HCT116 (cell line): ENCODE measurements at regions not wholly inside any gene's neighbourhood (a gene's known extent, or its start where the extent isn't known, plus 50 kb on each side); places are given as distances from the start of the nearest gene placed in this dataset.

Experiments used
- ATAC-seq: fragments of 200-7000 bp; cut with Tn5 transposase; 2 replicates; pipeline ENCODE4 v1.9.1; 2020; ENCODE audit warnings: mild to moderate bottlenecking, moderate library complexity
- BruUV-seq: library from RNA; stranded (reverse); fragments of 400-500 nt; replicated peaks from 2 replicates; lab custom pipeline; 2021; lab: Mats Ljungman, UMichigan
- CTCF ChIA-PET: fragments of 300-600 bp; sonication (Branson Sonifier 250); formaldehyde crosslinking; loops from one replicate; lab custom pipeline; 2021; ENCODE audit warnings: antibody characterized with exemption; lab: Charles Lee
- POLR2A ChIA-PET: fragments of 300-600, 350-600 bp; sonication (Branson Sonifier 250); formaldehyde crosslinking; loops from one replicate; lab custom pipeline; 2021; ENCODE audit warnings: antibody characterized with exemption; lab: Charles Lee
- RAD21 ChIA-PET, 2 experiments: fragments of 300-600 bp; sonication (Branson Sonifier 250); formaldehyde crosslinking; loops; one replicate each; lab custom pipeline; 2023; ENCODE audit warnings: low total read pairs in 2 of 2; ENCODE audit not compliant: uncharacterized antibody in 2 of 2, unreplicated experiment in 2 of 2, low non-redundant PET in 1 of 2; lab: Charles Lee
- DNase-seq: peaks from one replicate; pipeline ENCODE4 v3.0.0-alpha.2; 2010; ENCODE audit warnings: low read depth, low spot score
- H2AFZ ChIP-seq: fragments of 200-600 bp; shearing (Covaris generic), sonication (generic); 2 replicates; pipeline ENCODE4 v1.6.1; 2017; ENCODE audit warnings: low read depth, mixed run types, mixed read lengths, antibody characterized with exemption, low read length; ENCODE audit not compliant: poor library complexity, severe bottlenecking
- H3K27ac ChIP-seq: 2 replicates; pipeline ENCODE4 v1.5.1; 2012; ENCODE audit warnings: low read depth, low read length
- H3K27me3 ChIP-seq: fragments of 200-600 bp; sonication (generic); 2 replicates; pipeline ENCODE4 v1.6.1; 2016; ENCODE audit warnings: mixed run types, low read length, mixed read lengths; ENCODE audit not compliant: insufficient read depth
- H3K36me3 ChIP-seq, 2 experiments: fragments of 200-500 bp in 1 of 2; fragments of 200-600 bp in 1 of 2; sonication (Bioruptor generic) in 1 of 2; sonication (generic) in 1 of 2; 2 replicates each; pipeline versions ENCODE4 v1.5.1 to v1.6.1; 2014 to 2016; ENCODE audit warnings: low read length in 2 of 2, inconsistent platforms in 1 of 2, mixed read lengths in 1 of 2, mixed run types in 1 of 2; ENCODE audit not compliant: insufficient read depth in 2 of 2, control insufficient read depth in 1 of 2
- H3K4me1 ChIP-seq, 2 experiments: fragments of 200-600 bp in 1 of 2; sonication (generic) in 1 of 2; 2 replicates each; pipeline versions ENCODE4 v1.5.1 to v1.6.1; 2012 to 2017; ENCODE audit warnings: low read length in 2 of 2, inconsistent platforms in 1 of 2, mild to moderate bottlenecking in 1 of 2, mixed read lengths in 1 of 2, mixed run types in 1 of 2, moderate library complexity in 1 of 2; ENCODE audit not compliant: insufficient read depth in 2 of 2, control insufficient read depth in 1 of 2
- H3K4me2 ChIP-seq: fragments of 200-600 bp; sonication (generic); 2 replicates; pipeline ENCODE4 v1.6.1; 2017; ENCODE audit warnings: mixed run types, low read length, mixed read lengths
- H3K4me3 ChIP-seq, 2 experiments: fragments of 200-600 bp in 1 of 2; sonication (generic) in 1 of 2; replicated peaks in 1 of 2; 2 replicates each; pipeline ENCODE4 v1.5.1; 2011 to 2016; ENCODE audit warnings: low read length in 2 of 2, control low read depth in 1 of 2, low read depth in 1 of 2, mild to moderate bottlenecking in 1 of 2, mixed read lengths in 1 of 2, mixed run types in 1 of 2
- H3K79me2 ChIP-seq: fragments of 200-600 bp; sonication (generic); 2 replicates; pipeline ENCODE4 v1.6.1; 2017; ENCODE audit warnings: mild to moderate bottlenecking, mixed run types, low read length, moderate library complexity, mixed read lengths; ENCODE audit not compliant: insufficient read depth
- H3K9ac ChIP-seq: fragments of 200-600 bp; sonication (generic); 2 replicates; pipeline ENCODE4 v1.6.1; 2016; ENCODE audit warnings: low read length, mixed read lengths
- H3K9me2 ChIP-seq: fragments of 200-600 bp; sonication (generic), shearing (Covaris generic); 2 replicates; pipeline ENCODE4 v1.6.1; 2017; ENCODE audit warnings: mixed run types, mild to moderate bottlenecking, moderate library complexity; ENCODE audit not compliant: insufficient read depth
- H3K9me3 ChIP-seq, 2 experiments: fragments of 200-500 bp in 1 of 2; fragments of 200-600 bp in 1 of 2; sonication (Bioruptor generic) in 1 of 2; sonication (generic) in 1 of 2; 2 replicates each; pipeline ENCODE4 v1.6.1; 2014 to 2017; ENCODE audit warnings: low read length in 2 of 2, mixed read lengths in 2 of 2, inconsistent platforms in 1 of 2, low read depth in 1 of 2, mild to moderate bottlenecking in 1 of 2, mixed run types in 1 of 2, moderate library complexity in 1 of 2; ENCODE audit not compliant: control insufficient read depth in 1 of 2, insufficient read depth in 1 of 2
- H4K20me1 ChIP-seq: fragments of 200-600 bp; sonication (generic), shearing (Covaris generic); 2 replicates; pipeline ENCODE4 v1.6.1; 2017; ENCODE audit warnings: mixed run types, mild to moderate bottlenecking, moderate library complexity; ENCODE audit not compliant: insufficient read depth
- CBX3 ChIP-seq: IDR thresholded peaks from 2 replicates; pipeline ENCODE4 v1.6.1; 2012; ENCODE audit warnings: low read depth
- CEBPB ChIP-seq: IDR thresholded peaks from 2 replicates; pipeline ENCODE4 v1.6.1; 2012; ENCODE audit warnings: low read depth
- ELF1 ChIP-seq: IDR thresholded peaks from 2 replicates; pipeline ENCODE4 v1.6.1; 2012; ENCODE audit warnings: low read depth, borderline replicate concordance
- EZH2 ChIP-seq: fragments of 200-600 bp; sonication (generic); IDR thresholded peaks from 2 replicates; pipeline ENCODE4 v1.6.1; 2017; ENCODE audit warnings: antibody characterized with exemption, mixed run types
- EZH2phosphoT487 ChIP-seq: fragments of 200-600 bp; IDR thresholded peaks from 2 replicates; pipeline ENCODE4 v1.6.1; 2018; ENCODE audit warnings: antibody characterized with exemption, borderline replicate concordance
- JUND ChIP-seq: IDR thresholded peaks from 2 replicates; pipeline ENCODE4 v1.6.1; 2012
- POLR2A ChIP-seq: IDR thresholded peaks from 2 replicates; pipeline ENCODE4 v1.7.0; 2011; ENCODE audit warnings: borderline replicate concordance; ENCODE audit not compliant: insufficient read depth, insufficient read length; ENCODE audit errors: extremely low read depth
- RAD21 ChIP-seq: IDR thresholded peaks from 2 replicates; pipeline ENCODE4 v1.6.1; 2012; ENCODE audit warnings: low read depth, mild to moderate bottlenecking
- SP1 ChIP-seq: IDR thresholded peaks from 2 replicates; pipeline ENCODE4 v1.6.1; 2012; ENCODE audit warnings: low read depth
- SRF ChIP-seq: IDR thresholded peaks from 2 replicates; pipeline ENCODE4 v1.6.1; 2012; ENCODE audit warnings: low read depth
- YY1 ChIP-seq: IDR thresholded peaks from 2 replicates; pipeline ENCODE4 v1.6.1; 2011; ENCODE audit warnings: low read length, low read depth, moderate library complexity, mild to moderate bottlenecking; ENCODE audit not compliant: insufficient replicate concordance; ENCODE audit errors: extremely low read depth
- ZFX ChIP-seq: fragments of 450-650 bp; IDR thresholded peaks from 2 replicates; pipeline ENCODE4 v1.6.1; 2017
- ZNF274 ChIP-seq: fragments of 200-500 bp; sonication (Bioruptor generic); IDR thresholded peaks from 2 replicates; pipeline ENCODE4 v1.6.1; 2014; ENCODE audit warnings: mild to moderate bottlenecking, low read depth, low read length, inconsistent platforms
- intact Hi-C: fragments of 100-400 bp; cut with micrococcal nuclease; formaldehyde crosslinking; loops from 2 replicates; pipeline ENCODE4 v1.10.0; 2022
- TF ChIP-seq, protein P1 (sequence below): IDR thresholded peaks from 2 replicates; pipeline ENCODE4 v1.6.1; 2011; ENCODE audit warnings: mild to moderate bottlenecking, low read length, moderate library complexity; ENCODE audit not compliant: insufficient replicate concordance; ENCODE audit errors: extremely low read depth
- TF ChIP-seq, protein P2 (sequence below): IDR thresholded peaks from 2 replicates; pipeline ENCODE4 v1.6.1; 2012
- TF ChIP-seq, protein P3 (sequence below): IDR thresholded peaks from 2 replicates; pipeline ENCODE4 v1.6.1; 2012; ENCODE audit warnings: low read depth

DNA sequence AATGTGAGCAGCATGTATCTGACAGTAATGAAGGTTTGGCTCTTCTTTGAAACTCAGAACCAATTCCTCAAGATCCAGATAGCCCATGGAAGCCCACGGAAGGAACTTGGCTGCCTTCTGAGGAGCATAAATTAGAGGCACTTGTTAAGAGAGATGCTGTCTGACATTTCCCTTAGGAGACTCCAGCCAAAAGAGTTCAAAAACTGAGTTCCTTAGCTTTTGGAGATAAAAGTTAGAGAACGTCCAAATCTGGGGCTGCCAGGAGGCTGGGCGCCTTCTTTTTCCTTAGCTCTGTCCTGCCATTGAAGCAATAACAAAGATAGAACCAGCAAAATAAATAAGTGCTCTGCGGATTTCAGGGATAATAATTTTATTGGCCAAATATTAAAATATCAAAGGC is 439.6 kb upstream of the USP24 start:
- BruUV-seq, result no TSS peak

DNA sequence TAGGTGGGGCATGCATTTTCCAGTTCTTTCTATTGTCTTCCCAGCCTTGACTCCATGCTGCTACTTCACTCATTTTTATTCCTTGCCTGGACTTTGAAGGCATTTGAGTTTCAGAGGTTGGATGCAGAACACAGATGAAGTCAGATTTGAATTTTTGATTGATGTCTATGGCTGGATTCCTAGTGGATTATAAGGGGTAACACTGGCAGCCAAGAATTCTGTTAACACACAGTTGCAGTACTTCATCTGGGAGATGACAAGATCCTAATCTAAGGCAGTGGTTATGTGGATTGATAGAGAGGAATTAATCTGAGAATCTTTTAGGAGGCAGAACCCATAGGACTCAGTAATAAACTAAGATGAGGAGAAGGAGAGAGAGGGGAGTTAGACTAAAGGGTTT is 439.0 kb upstream of the USP24 start:
- BruUV-seq, result no TSS peak
- H3K9ac ChIP-seq, result no peak overlapping the region
- CTCF ChIA-PET, result no interaction called here
- TF ChIP-seq ZNF274 (no peak), POLR2A (no peak), CBX3 (no peak), EZH2phosphoT487 (no peak), SRF (no peak), CEBPB (no peak), YY1 (no peak), ZFX (no peak), SP1 (no peak), EZH2 (no peak)
- TF ChIP-seq, protein P1, sequence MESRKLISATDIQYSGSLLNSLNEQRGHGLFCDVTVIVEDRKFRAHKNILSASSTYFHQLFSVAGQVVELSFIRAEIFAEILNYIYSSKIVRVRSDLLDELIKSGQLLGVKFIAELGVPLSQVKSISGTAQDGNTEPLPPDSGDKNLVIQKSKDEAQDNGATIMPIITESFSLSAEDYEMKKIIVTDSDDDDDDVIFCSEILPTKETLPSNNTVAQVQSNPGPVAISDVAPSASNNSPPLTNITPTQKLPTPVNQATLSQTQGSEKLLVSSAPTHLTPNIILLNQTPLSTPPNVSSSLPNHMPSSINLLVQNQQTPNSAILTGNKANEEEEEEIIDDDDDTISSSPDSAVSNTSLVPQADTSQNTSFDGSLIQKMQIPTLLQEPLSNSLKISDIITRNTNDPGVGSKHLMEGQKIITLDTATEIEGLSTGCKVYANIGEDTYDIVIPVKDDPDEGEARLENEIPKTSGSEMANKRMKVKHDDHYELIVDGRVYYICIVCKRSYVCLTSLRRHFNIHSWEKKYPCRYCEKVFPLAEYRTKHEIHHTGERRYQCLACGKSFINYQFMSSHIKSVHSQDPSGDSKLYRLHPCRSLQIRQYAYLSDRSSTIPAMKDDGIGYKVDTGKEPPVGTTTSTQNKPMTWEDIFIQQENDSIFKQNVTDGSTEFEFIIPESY, result no peak
- TF ChIP-seq, protein P2, sequence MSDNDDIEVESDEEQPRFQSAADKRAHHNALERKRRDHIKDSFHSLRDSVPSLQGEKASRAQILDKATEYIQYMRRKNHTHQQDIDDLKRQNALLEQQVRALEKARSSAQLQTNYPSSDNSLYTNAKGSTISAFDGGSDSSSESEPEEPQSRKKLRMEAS, result no peak

More for the DNA sequence above, 439.6 kb upstream of the USP24 start:
- no peaks in the 10 kb centered on the region for H4K20me1 ChIP-seq
- H3K79me2 ChIP-seq, result no peaks in the 10 kb centered on the region
- POLR2A ChIA-PET, result no interaction called here
- DNase-seq (no peak), ATAC-seq (no peak)
- no peaks in the 10 kb centered on the region for H3K9me2 ChIP-seq
- H3K4me2 ChIP-seq, result no peak overlapping the region
- intact Hi-C loops, result no loop called here
- no peaks in the 10 kb centered on the region for H3K27me3 ChIP-seq
- H3K9ac ChIP-seq, result no peak overlapping the region
- no peaks in the 10 kb centered on the region for H3K36me3 ChIP-seq
- RAD21 ChIA-PET, result no interaction called here
- CTCF ChIA-PET, result no interaction called here
- no peak overlapping the region for H2AFZ ChIP-seq
- H3K27ac ChIP-seq, result no peak overlapping the region
- no peak overlapping the region for H3K4me3 ChIP-seq
- H3K9me3 ChIP-seq, result no peaks in the 10 kb centered on the region
- no peaks in the 10 kb centered on the region for H3K4me1 ChIP-seq
- TF ChIP-seq CEBPB, result no peak
- TF ChIP-seq SRF, result no peak
- TF ChIP-seq RAD21, result no peak
- TF ChIP-seq ELF1, result no peak
- TF ChIP-seq ZFX, result no peak
- no peak for TF ChIP-seq JUND
- TF ChIP-seq, protein P3, sequence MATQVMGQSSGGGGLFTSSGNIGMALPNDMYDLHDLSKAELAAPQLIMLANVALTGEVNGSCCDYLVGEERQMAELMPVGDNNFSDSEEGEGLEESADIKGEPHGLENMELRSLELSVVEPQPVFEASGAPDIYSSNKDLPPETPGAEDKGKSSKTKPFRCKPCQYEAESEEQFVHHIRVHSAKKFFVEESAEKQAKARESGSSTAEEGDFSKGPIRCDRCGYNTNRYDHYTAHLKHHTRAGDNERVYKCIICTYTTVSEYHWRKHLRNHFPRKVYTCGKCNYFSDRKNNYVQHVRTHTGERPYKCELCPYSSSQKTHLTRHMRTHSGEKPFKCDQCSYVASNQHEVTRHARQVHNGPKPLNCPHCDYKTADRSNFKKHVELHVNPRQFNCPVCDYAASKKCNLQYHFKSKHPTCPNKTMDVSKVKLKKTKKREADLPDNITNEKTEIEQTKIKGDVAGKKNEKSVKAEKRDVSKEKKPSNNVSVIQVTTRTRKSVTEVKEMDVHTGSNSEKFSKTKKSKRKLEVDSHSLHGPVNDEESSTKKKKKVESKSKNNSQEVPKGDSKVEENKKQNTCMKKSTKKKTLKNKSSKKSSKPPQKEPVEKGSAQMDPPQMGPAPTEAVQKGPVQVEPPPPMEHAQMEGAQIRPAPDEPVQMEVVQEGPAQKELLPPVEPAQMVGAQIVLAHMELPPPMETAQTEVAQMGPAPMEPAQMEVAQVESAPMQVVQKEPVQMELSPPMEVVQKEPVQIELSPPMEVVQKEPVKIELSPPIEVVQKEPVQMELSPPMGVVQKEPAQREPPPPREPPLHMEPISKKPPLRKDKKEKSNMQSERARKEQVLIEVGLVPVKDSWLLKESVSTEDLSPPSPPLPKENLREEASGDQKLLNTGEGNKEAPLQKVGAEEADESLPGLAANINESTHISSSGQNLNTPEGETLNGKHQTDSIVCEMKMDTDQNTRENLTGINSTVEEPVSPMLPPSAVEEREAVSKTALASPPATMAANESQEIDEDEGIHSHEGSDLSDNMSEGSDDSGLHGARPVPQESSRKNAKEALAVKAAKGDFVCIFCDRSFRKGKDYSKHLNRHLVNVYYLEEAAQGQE, result no peak
- TF ChIP-seq SP1, result no peak

More for the DNA sequence above, 439.0 kb upstream of the USP24 start:
- Histone ChIP-seq H3K4me3 (no peak overlapping the region), H3K36me3 (no peaks in the 10 kb centered on the region), H3K9me2 (no peaks in the 10 kb centered on the region), H3K4me1 (no peaks in the 10 kb centered on the region), H3K27ac (no peak overlapping the region), H3K9me3 (no peaks in the 10 kb centered on the region), H2AFZ (no peak overlapping the region), H3K4me2 (no peak overlapping the region), H3K79me2 (no peaks in the 10 kb centered on the region), H3K27me3 (no peaks in the 10 kb centered on the region), H4K20me1 (no peaks in the 10 kb centered on the region)
- DNase-seq (no peak), ATAC-seq (no peak)
- intact Hi-C loops, result no loop called here
- POLR2A ChIA-PET, result no interaction called here
- RAD21 ChIA-PET, result no interaction called here
